A673 (cell line): ENCODE measurements at regions not wholly inside any gene's neighbourhood (a gene's known extent, or its start where the extent isn't known, plus 50 kb on each side); places are given as distances from the start of the nearest gene placed in this dataset.

Experiments used
- BruUV-seq: library from RNA; stranded (reverse); fragments of 400-500 nt; replicated peaks from 2 replicates; lab custom pipeline; 2021; lab: Mats Ljungman, UMichigan
- CTCF ChIA-PET: fragments of 300-600 bp; sonication (Branson Sonifier 250); formaldehyde crosslinking; loops from one replicate; lab custom pipeline; 2022; ENCODE audit warnings: antibody characterized with exemption; lab: Charles Lee
- POLR2A ChIA-PET: fragments of 300-600 bp; sonication (Branson Sonifier 250); formaldehyde crosslinking; loops from one replicate; lab custom pipeline; 2022; ENCODE audit warnings: antibody characterized with exemption; ENCODE audit not compliant: low non-redundant PET; lab: Charles Lee
- DNase-seq: peaks from one replicate; pipeline ENCODE4 v3.0.0-alpha.2; 2015; ENCODE audit warnings: low spot score
- H3K27ac ChIP-seq: fragments of 200-600 bp; sonication (generic); 2 replicates; pipeline ENCODE4 v1.5.1; 2016; ENCODE audit warnings: mixed run types, low read depth, mild to moderate bottlenecking, mixed read lengths, antibody characterized with exemption, low read length; ENCODE audit not compliant: poor library complexity, severe bottlenecking
- H3K27me3 ChIP-seq: fragments of 200-600 bp; sonication (generic); replicated peaks from 2 replicates; pipeline ENCODE4 v1.6.1; 2017; ENCODE audit warnings: mixed run types, low read depth, mild to moderate bottlenecking, mixed read lengths, antibody characterized with exemption, low read length; ENCODE audit not compliant: insufficient read depth, poor library complexity
- H3K36me3 ChIP-seq: fragments of 200-600 bp; sonication (generic); 2 replicates; pipeline ENCODE4 v1.6.1; 2016; ENCODE audit warnings: mixed run types, mild to moderate bottlenecking, mixed read lengths, antibody characterized with exemption, low read length; ENCODE audit not compliant: insufficient read depth, poor library complexity, severe bottlenecking
- H3K4me1 ChIP-seq: fragments of 200-600 bp; sonication (generic); 2 replicates; pipeline ENCODE4 v1.6.1; 2017; ENCODE audit warnings: mixed run types, mild to moderate bottlenecking, mixed read lengths, antibody characterized with exemption, low read length; ENCODE audit not compliant: insufficient read depth, poor library complexity, severe bottlenecking
- H3K4me3 ChIP-seq: fragments of 200-600 bp; sonication (generic); 2 replicates; pipeline ENCODE4 v1.5.1; 2016; ENCODE audit warnings: low read depth, mixed run types, mild to moderate bottlenecking, mixed read lengths, low read length; ENCODE audit not compliant: poor library complexity, severe bottlenecking
- H3K9me3 ChIP-seq: fragments of 200-600 bp; sonication (generic); 2 replicates; pipeline ENCODE4 v1.6.1; 2016; ENCODE audit warnings: mixed run types, low read depth, mild to moderate bottlenecking, mixed read lengths, antibody characterized with exemption, low read length; ENCODE audit not compliant: poor library complexity, severe bottlenecking
- EZH2 ChIP-seq: fragments of 200-600 bp; sonication (generic); IDR thresholded peaks from 2 replicates; pipeline ENCODE4 v1.6.1; 2017; ENCODE audit warnings: borderline replicate concordance, low read depth, mild to moderate bottlenecking, mixed read lengths, antibody characterized with exemption, low read length; ENCODE audit not compliant: poor library complexity, severe bottlenecking
- intact Hi-C: fragments of 100-400 bp; cut with micrococcal nuclease; formaldehyde crosslinking; loops from one replicate; pipeline ENCODE4 v1.10.0; 2022; ENCODE audit not compliant: unreplicated experiment
- TF ChIP-seq, protein P1 (sequence below): fragments of 300-800, 200-600 bp; sonication (generic); conservative IDR thresholded peaks from 2 replicates; pipeline ENCODE4 v1.5.1; 2017; ENCODE audit warnings: low read depth, mild to moderate bottlenecking, antibody characterized with exemption, low read length, moderate library complexity, mixed read lengths

DNA sequence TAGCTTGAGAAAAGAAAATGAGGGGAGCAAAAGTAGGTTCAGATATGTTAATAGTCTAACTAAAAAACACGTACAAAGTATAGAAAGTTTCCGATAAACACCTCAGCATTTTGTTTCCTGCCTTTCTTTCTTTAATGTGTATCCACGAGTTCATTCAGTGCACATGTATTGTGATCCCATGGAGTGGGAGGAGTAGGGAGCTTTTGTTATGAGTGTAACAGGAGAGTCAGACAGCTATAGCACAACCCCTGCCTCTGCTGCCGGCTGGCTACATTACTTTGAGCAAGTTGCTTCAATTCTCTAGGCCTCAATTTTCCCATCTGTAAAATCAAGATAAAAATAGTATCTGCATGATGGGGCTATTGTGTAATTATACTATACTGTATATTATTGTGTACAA lies 249.2 kb upstream of the FIGN start:
- no peak overlapping the region for H3K27ac ChIP-seq
- no peaks in the 10 kb centered on the region for H3K4me1 ChIP-seq
- no peak overlapping the region for H3K4me3 ChIP-seq
- H3K36me3 ChIP-seq: no peaks in the 10 kb centered on the region
- CTCF ChIA-PET: no interaction called here
- TF ChIP-seq, protein P1, sequence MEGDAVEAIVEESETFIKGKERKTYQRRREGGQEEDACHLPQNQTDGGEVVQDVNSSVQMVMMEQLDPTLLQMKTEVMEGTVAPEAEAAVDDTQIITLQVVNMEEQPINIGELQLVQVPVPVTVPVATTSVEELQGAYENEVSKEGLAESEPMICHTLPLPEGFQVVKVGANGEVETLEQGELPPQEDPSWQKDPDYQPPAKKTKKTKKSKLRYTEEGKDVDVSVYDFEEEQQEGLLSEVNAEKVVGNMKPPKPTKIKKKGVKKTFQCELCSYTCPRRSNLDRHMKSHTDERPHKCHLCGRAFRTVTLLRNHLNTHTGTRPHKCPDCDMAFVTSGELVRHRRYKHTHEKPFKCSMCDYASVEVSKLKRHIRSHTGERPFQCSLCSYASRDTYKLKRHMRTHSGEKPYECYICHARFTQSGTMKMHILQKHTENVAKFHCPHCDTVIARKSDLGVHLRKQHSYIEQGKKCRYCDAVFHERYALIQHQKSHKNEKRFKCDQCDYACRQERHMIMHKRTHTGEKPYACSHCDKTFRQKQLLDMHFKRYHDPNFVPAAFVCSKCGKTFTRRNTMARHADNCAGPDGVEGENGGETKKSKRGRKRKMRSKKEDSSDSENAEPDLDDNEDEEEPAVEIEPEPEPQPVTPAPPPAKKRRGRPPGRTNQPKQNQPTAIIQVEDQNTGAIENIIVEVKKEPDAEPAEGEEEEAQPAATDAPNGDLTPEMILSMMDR: no peak
- TF ChIP-seq EZH2: no peak
- POLR2A ChIA-PET: no interaction called here
- no peak for DNase-seq
- intact Hi-C loops: no loop called here
- BruUV-seq: no TSS peak
- H3K27me3 ChIP-seq: no peaks in the 10 kb centered on the region
- no peaks in the 10 kb centered on the region for H3K9me3 ChIP-seq

DNA sequence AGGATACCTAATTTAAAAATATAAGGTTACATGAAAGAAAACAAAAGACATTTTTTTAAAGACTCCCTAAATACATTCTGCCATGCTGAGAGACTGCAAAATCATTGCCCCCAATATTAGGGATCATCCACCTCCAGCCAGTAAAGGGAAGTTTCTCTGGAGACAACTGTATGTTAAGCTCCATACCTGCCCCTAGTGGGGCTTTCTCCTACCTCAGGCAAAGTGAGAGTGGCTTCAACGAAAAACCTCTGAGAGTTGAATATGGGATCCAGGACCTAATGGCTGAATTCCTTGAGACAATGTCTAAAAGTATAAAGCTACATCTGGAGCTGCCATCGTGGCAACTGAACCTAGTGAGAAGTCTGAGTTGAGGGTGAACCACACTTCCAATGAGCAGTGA lies 248.1 kb upstream of the FIGN start:
- H3K4me1 ChIP-seq: no peaks in the 10 kb centered on the region
- intact Hi-C loops: no loop called here
- H3K27ac ChIP-seq: no peak overlapping the region
- ChIA-PET CTCF (no interaction called here), POLR2A (no interaction called here)
- no peak for DNase-seq
- no peaks in the 10 kb centered on the region for H3K9me3 ChIP-seq
- H3K36me3 ChIP-seq: no peaks in the 10 kb centered on the region
- H3K27me3 ChIP-seq: no peaks in the 10 kb centered on the region
- no TSS peak for BruUV-seq
- no peak overlapping the region for H3K4me3 ChIP-seq
- TF ChIP-seq, protein P1: no peak
- no peak for TF ChIP-seq EZH2

- H3K9me3 ChIP-seq: no peaks in the 10 kb centered on the region
- H3K4me1 ChIP-seq: no peaks in the 10 kb centered on the region
- H3K27ac ChIP-seq: no peak overlapping the region
- no peak for DNase-seq
- no peaks in the 10 kb centered on the region for H3K36me3 ChIP-seq
- POLR2A ChIA-PET: no interaction called here
- TF ChIP-seq, protein P1: no peak
- no peak for TF ChIP-seq EZH2
- intact Hi-C loops: no loop called here
- no peak overlapping the region for H3K4me3 ChIP-seq
- CTCF ChIA-PET: no interaction called here
- BruUV-seq: no TSS peak
- no peaks in the 10 kb centered on the region for H3K27me3 ChIP-seq
These were observed 247.1 kb upstream of the FIGN start for GRCh38 chr2:163982938-163983337.
